ENCODE measurements at regions not wholly inside any gene's neighbourhood (a gene's known extent, or its start where the extent isn't known, plus 50 kb on each side); places are given as distances from the start of the nearest gene placed in this dataset.

GRCh38 chr6:93048381-93048780 is 371.0 kb downstream of the EPHA7 start:
- TF ChIP-seq CTCF (IDR thresholded peaks at IDR 0.05): no peak
- TF ChIP-seq POLR2A (IDR thresholded peaks at IDR 0.05): no peak
